GM12892 (cell line): ENCODE measurements at regions not wholly inside any gene's neighbourhood (a gene's known extent, or its start where the extent isn't known, plus 50 kb on each side); places are given as distances from the start of the nearest gene placed in this dataset.

ENCODE experiments used
- POLR2AphosphoS5 ChIP-seq: IDR thresholded peaks from 2 replicates; pipeline ENCODE4 v1.6.1; 2011; ENCODE audit warnings: low read depth, low read length, control low read depth
- TAF1 ChIP-seq: IDR thresholded peaks from 2 replicates; pipeline ENCODE4 v1.6.1; 2011; ENCODE audit warnings: low read depth, mild to moderate bottlenecking, control low read depth, low read length, borderline replicate concordance

- TF ChIP-seq POLR2AphosphoS5 (no peak), TAF1 (no peak)
Measured at GRCh38 chr1:68363339-68363738, 86.4 kb downstream of the RPE65 start.
